Lower leg skin (tissue), 3 donors: ENCODE measurements at regions not wholly inside any gene's neighbourhood (a gene's known extent, or its start where the extent isn't known, plus 50 kb on each side); places are given as distances from the start of the nearest gene placed in this dataset.

Experiments
- CTCF ChIP-seq, 3 donors: fragments of 450-650 bp; IDR thresholded peaks; one replicate each; pipeline ENCODE4 v1.5.1; 2016; ENCODE audit warnings: antibody characterized with exemption in 3 of 3, mild to moderate bottlenecking in 3 of 3, moderate library complexity in 2 of 3
- POLR2A ChIP-seq, 2 donors: fragments of 450-650 bp; IDR thresholded peaks; one replicate each; pipeline ENCODE4 v1.6.1; 2016 to 2017; ENCODE audit warnings: antibody characterized with exemption in 2 of 2, mild to moderate bottlenecking in 1 of 2, moderate library complexity in 1 of 2

- no peak for TF ChIP-seq CTCF (IDR thresholded peaks at IDR 0.05)
- no peak for TF ChIP-seq POLR2A (IDR thresholded peaks at IDR 0.05)
These were observed 472.9 kb downstream of the PREX1 start for GRCh38 chr20:48354903-48355302.
